HG02981 (cell line): ENCODE measurements at regions not wholly inside any gene's neighbourhood (a gene's known extent, or its start where the extent isn't known, plus 50 kb on each side); places are given as distances from the start of the nearest gene placed in this dataset.
"Not testable (repeated sequence)": the region's sequence is repeated elsewhere in the genome, so short reads cannot be mapped to it uniquely, and the experiment has no call there.

Source experiments
- ATAC-seq: cut with Tn5 transposase; IDR thresholded peaks from one replicate; pipeline ENCODE4 v1.9.1; 2021; ENCODE audit warnings: mild to moderate bottlenecking, moderate library complexity; ENCODE audit not compliant: unreplicated experiment

DNA sequence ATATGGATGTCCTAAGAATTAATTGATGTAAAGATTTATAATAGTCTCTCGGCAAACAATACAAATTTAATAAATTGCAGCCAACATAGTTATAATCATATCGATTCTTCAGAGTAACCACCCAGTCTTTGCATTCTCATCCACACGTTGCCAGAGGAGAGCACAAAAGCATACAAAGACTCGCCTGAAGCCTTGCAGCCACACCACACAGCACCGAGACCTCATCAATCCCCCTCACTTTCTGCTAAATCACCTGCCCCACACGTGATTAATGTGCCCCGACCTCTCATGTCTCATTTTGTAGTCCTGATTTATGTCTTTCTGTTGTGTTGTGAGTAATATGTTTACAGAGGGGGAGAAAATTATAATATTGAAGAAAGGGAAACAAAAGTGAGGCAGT, 510.4 kb downstream of the TRIML1 start:
- no peak for ATAC-seq

GRCh38 chr4:188650516-188650915, 511.3 kb downstream of the TRIML1 start:
- no peak for ATAC-seq

DNA sequence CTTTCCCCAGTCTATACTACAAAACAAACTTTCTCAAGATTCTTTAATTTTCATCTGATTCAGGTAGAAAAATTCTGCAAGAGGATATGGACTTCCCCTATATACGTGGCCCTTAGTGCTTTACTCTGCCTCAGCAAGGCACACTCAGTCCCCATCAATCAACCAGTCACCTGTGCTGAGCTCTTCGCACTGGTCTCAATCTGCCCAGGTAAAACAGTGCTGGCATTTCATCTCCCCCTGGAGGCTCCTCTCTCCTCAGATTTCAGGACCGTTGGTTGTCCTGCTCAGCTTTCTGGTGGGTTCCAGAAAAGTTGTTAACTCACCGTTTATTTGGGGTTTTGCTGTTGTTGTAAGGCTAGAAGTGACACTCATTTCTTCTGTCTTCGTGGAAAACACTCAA, 518.1 kb downstream of the TRIML1 start:
- no peak for ATAC-seq

- ATAC-seq = no peak
Measured at GRCh38 chr4:188658958-188659522, 519.8 kb downstream of the TRIML1 start.

DNA sequence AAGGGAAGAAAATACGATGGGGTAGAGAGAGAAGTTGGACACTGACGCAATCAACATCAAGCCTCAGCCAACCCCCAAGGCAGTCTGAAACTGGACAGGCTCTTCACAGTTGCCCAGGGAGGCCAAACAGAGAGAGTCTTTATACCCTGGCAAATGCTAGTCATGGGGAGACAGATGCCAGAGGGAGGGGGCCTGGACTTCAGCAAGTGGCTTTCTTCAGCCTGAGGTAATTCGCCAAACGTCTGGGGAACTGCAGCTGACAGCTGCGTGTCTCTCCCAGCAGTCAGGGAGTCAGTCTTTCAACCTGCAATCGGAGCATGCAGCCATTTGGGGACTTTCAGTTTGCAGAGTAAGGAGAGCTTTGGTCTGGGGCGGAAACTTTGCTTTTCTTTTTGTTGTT, 521.6 kb downstream of the TRIML1 start:
- ATAC-seq = no peak

DNA sequence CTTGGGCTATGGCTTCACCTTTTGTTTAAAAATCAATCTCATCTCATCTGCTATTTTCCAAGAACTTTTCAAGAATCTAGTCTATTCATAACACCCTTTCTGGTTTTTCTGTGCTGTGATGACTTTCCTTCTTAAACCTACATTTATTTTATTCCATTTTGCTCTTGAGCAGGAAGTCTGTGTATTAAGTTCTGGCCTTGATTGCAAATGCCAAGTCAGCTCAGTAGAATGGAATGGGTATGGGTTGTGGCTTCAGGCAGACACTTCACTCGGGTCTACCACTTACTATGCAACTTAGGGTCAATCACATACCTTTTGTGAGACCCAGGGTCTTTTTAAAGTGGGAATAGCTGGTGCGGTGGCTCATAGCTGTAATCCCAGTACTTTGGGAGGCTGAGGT, 522.3 kb downstream of the TRIML1 start:
- ATAC-seq = no peak

DNA sequence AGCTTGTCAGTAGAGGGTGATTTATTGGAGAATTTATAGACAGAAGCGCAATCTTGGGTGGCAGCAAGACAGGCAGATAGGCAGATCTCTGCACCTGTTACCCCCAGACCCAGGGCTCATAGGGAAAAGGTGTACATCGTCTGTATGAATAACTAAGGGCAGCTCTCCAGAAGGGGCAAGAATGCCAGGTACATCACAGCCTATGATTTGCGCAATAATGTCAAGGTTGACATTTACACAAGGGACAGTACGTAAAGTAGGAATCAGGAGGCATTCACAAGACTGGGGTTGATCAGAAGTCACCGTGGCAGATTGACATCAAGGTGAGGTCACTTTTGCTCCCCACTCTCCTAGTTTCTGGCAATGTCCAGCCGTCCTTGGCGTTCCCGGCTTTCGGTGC, 524.1 kb downstream of the TRIML1 start:
- no peak for ATAC-seq

DNA sequence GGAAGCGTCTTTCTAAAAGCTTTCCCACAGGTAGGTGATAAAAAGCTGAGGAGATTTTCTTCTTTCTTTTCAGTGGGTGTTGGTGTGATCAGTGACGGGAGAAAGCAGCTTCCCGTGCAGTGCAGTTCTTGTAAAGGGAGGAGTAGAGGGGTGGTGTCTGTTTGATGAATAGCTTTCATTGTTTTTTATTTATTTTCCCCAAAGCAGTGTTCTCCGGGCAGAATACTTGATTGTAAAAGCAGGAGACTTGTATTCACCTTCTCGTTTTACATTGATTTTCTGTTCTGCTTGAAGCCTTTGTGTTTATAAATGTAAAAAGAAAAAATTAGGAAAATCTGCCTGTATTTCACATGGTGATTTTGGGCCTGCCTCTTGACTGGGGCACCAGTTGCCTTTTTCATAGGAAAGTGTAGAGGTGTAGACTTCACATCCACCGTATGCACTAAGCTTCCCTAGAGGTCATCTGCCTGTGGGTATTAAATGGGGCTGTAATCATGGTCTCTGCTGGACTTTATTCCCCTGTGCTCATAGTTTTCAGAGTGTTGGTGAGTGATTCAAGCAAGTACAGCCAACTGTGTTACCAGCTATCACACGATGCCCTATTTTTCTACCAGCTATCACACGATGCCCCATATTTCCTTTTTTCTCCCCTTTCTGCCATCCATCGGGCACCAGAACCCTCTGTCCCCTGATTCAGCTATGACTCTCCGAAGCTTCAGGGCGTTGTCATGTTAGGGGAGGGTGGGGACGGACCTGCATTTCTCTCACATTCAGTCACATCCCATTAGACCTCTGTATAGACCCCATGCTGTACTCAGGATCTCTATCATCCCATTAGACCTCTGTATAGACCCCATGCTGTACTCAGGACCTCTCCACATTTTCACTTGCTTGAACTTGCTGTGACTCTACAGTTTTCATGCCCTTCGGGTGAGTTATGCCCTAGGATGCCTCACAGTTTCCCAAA, 526.5 kb downstream of the TRIML1 start:
- no peak for ATAC-seq

- not testable (repeated sequence) for ATAC-seq
Measured at GRCh38 chr4:188678691-188679090, 539.5 kb downstream of the TRIML1 start.

DNA sequence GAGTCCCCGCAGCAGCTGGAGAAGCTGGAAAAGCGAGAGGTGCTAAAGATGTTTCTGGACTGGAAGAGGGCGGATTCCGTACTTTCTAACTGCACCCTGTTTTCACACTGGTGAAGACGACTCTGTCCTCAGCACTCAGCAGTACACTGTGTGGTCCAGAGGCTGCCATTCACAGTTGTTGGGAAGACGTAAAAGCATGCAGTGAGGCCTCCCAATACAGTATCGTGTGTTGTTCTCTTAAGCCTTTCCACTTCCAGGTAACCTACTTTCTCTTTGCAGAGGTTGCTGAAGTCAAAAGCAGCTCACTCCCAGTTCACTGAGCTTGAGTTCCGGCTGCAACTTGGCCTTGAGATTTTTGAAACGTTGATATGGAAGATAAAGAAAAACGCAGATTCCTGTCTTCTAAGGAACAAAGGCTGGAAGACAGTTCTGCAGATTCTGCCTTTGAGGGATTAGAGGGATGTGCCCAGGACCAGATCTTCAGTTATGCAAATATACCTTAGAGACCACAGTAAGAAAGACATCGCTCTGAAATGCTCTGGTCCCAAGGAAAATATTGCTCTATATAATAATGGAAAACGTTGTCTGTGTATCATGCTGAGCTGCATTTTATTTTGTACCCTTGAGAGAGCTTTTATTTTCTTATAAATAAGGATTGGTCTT, 540.9 kb downstream of the TRIML1 start:
- ATAC-seq = no peak

DNA sequence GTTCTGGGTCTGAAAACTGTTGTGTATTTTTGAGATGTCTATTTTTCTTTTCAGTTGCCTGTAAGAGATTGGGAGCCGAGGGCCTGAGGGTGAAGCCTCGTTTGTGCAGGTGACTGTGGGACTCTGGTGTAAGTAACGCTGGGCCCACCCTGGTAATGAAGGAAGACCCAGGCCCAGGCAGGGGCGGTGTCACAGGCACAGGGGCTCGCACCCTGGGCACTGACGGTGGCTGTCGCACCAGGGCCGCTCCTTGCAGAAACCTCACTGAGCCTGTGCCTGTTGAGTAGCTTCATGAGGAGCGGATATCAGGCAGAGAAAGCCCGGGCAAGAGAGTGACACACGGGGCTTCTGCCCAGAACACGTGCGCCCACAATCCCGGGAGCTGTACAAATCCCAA, 541.4 kb downstream of the TRIML1 start:
- ATAC-seq = no peak

- no peak for ATAC-seq
Measured at GRCh38 chr4:188682321-188682720, 543.1 kb downstream of the TRIML1 start.

- no peak for ATAC-seq
Measured at GRCh38 chr4:188683571-188683970, 544.3 kb downstream of the TRIML1 start.

DNA sequence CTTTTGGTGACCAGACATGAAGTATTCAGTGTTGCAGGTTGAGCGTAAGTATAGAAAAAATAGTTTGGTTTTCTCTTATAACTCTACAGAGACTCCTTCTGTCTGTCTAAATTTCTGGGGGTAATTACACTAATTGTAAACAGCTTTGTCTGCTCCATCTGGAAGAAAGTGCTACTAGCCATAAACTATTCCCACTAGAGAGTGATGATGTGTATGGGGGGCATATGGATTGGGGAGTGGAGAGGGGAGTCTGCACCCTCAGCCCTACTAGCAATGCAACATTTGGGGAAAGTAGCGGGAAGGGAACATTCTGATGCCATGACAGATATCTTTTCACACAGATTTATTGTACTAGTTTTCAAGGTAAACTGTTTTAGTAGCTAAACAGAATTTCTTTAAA, 549.7 kb downstream of the TRIML1 start:
- no peak for ATAC-seq

DNA sequence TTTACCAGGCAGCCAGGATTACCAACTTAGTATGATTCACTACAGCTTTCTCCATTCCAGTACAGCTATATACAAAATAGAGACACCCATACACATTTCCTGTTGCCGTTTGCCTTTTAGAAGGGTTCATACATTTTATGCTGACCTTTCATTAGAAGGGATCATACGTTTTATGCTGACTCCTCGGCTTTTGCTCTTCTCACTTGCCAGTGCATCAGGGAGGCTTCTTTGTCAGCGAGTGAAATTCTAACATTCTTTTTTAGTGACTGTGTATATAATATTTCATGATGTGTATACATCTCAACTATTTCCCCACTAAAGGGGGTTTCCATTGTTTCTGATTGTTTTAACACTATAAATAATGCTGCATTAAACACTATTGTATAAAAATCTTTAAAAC, 552.6 kb downstream of the TRIML1 start:
- no peak for ATAC-seq

DNA sequence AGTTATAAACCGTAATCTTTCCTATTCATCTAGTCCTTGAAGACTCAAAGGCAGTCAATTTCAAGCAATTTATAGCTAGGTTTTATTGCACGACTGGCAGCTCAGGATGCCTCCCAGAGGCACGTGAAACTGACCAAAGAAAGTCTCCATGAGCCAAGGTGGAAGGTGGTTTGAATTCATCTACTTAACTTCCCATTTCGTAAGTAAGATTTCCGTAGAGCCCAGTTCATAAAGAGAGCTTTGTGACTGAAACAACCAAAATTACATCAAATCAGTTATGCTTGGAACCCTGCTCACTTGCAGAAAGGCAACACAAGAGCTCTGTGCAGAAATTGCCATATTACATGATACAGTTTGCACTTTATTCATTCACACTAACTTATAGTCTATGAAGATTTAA, 556.0 kb downstream of the TRIML1 start:
- ATAC-seq = no peak

DNA sequence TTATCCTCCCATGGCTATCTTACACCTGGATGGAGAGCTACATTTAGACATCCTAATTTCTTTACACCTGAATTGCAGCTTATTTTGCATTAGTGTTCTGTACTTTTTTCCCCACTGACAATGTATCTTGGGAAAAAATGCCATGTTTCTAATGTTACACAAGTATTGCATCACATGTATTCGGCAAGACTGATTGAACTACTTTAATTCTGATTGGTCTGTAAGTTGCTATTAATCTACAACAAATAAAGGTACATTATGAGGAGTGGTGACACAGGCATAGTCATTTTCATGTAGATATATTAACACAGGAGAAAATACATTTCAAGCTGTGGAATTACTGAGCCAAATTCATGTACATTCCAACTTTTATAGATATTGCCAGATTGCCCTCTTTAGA, 558.0 kb downstream of the TRIML1 start:
- ATAC-seq = no peak

DNA sequence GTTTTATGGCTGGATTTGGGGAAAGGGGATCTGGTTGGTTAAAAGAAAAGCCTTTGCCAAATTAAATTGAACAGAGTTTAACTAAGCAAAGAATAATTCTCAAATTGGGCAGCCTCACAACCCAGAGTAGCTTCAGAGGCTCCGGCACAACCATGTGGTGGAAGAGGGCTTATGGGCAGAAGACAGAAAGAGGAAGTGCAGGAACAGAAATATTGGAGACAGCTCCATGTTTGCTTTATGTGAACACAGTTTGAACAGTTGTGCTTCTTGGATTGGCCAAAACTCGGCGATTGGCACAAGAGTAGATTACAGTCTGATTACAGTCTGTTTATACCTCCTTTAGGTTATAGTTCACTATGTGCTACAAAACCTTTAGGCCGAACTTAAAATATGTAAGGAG, 562.7 kb downstream of the TRIML1 start:
- no peak for ATAC-seq

- ATAC-seq = no peak
Measured at GRCh38 chr4:188704288-188704687, 565.0 kb downstream of the TRIML1 start.

- no peak for ATAC-seq
Measured at GRCh38 chr4:188707036-188707435, 567.8 kb downstream of the TRIML1 start.

- no peak for ATAC-seq
Measured at GRCh38 chr4:188714501-188714900, 575.3 kb downstream of the TRIML1 start.

DNA sequence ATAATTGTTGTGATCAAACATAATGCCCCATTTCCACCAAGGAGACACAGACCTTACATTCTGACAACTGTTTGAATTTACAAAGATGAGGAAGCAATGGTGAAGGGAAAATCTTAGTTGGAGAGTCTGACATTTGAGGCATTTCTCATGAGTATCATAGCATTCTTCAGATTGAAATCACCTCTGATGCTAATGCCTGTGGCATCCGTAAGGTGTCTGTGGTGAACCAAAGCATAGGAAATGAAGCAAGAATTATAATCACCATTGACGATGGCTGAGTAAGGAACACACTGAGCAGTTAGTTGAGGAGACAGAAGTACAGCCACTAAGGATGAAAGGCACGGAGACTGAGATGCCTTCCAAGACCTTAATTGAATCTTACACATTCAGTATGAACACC, 575.7 kb downstream of the TRIML1 start:
- ATAC-seq = no peak
